Medulla oblongata (tissue), 1 donor: ENCODE measurements at regions not wholly inside any gene's neighbourhood (a gene's known extent, or its start where the extent isn't known, plus 50 kb on each side); places are given as distances from the start of the nearest gene placed in this dataset.
"Not testable (repeated sequence)": the region's sequence is repeated elsewhere in the genome, so short reads cannot be mapped to it uniquely, and the experiment has no call there.

Experiments
- DNase-seq: peaks from one replicate; pipeline ENCODE4 v3.0.0-alpha.2; 2015; ENCODE audit errors: extremely low spot score

DNA sequence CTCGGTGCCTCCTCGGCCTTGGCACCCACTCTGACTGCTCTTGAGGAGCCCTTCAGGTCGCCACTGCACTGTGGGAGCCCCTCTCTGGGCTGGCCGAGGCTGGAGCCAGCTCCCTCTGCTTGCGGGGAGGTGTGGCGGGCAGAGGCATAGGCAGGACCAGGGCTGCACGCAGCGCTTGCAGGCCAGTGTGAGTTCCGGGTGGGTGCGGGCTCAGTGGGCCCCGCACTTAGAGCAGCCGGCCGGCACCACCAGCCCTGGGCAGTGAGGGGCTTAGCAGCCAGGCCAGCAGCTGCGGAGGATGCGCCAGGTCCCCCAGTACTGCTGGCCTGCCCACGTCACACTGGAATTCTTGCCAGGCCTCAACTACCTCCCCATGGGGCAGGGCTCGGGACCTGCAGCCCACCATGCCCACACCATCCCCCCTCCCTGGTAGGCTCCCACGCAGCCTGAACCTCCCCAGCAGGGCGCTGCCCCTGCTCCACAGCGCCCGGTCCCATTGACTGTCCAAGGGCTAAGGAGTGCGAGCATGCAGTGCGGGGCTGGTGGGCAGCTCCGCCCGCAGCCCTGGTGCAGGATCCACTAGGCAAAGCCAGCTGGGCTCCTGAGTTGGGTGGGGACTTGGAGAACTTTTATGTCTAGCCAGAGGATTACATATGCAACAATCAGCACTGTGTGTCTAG lies 602.9 kb upstream of the ST8SIA4 start:
- DNase-seq, result no peak

DNA sequence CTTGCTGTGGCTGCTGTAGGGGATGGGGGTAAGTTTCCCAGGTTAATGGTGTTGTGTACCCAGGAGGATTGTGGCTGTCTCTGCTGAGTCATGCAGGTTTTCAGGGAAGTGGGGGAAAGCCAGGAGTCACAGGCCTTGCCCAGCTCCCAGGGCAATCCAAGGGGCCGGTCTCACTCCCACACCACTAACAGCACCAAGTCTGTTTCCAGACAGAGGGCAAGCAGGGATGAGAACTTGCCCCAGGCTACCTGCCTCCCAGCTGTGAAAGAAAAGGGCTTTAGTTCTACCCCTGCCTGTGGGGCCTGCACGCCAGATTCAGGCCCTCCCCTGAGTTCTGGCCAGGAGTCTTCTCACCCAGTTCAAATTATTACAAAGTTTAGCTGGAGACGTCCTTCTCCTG lies 579.8 kb upstream of the ST8SIA4 start:
- DNase-seq, result no peak

DNA sequence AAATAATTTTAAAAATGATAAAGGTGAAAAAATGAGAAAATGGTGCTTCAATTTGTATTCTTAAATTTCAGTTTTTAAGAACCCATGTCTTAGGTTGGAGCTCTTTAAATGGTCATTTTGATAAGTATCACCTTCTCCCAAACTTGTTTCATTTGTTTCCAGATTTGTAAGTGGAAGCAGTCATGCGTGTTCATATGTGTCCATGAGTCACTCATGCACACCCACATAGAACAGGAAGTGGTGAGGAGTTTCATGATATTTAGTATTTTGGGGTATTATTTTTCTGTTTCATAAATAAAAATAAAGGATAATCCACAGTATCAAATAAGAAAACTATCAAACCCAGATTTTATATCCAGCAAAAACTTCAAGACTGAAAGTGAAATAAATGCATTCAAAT lies 570.4 kb upstream of the ST8SIA4 start:
- DNase-seq, result no peak

DNA sequence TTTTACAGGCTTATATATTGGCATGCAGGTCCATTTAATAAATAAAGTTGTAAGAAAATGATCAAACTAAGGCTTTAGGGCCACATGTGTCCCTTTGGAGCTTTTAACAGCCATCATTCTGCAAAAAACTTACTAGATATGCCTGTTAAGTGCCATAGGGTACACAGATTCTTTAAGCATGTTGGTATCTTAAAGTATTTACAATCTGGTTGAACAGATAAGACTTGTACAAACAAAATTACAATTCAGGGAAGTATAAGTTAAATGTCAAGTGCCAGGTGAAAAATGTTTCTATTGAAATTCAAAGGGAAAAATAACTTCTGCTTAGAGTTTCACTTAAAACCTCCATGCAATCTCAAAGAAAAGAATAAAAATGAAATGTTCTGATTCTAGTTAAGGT lies 558.4 kb upstream of the ST8SIA4 start:
- no peak for DNase-seq

DNA sequence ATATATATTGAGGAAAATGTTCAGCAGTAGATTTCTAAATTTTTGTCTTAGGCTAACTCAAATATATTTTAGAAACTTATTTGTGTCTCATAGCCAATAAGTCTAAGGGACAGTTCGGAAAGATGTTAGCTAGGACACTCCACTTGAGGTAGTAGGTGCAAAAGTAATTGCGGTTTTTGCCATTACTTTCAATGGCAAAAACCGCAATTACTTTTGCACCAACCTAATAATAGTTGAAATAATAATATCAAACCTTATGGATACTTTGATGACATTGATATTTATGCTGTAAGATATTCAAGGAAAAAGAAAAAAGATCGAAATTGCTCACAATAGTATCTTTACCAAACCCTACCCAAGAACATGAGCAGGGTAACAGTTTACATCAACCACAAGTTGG lies 555.5 kb upstream of the ST8SIA4 start:
- no peak for DNase-seq

DNA sequence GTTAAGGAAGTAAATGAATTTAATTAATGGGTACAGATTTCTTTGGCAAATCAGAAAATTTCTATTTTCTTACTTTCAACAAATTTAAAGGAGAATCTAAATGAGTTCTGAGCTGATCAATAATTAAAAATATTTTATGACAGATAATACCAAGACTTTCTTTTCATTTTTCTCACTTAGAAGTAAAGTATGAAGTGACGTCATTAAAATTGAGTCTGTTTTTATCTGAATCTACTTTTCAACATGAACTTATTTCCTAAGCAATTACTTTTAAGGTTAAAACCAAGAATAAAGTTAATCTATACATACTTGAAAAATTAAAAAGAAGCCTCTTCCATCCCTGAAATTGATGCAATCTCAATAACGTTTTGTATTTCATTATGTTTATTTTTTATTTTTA lies 552.8 kb upstream of the ST8SIA4 start:
- no peak for DNase-seq

DNA sequence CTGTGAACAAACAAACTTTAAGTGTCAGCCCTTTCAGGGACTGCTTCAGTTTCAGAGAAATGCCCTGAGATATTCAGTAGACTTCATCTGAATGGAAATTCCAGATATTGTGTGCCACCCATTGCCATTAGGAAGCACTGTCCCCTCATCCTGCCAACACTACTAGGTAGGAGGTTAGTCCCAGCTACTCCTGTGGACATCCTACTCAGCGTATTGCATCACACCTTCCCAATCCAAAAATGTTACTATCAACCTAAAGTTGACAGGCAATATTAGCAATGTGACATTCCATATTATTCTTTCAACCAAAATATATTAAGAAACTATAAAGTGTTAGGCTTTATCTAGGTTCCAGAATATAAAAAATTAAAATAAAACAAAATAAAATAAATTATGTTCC lies 552.0 kb upstream of the ST8SIA4 start:
- DNase-seq, result no peak

DNA sequence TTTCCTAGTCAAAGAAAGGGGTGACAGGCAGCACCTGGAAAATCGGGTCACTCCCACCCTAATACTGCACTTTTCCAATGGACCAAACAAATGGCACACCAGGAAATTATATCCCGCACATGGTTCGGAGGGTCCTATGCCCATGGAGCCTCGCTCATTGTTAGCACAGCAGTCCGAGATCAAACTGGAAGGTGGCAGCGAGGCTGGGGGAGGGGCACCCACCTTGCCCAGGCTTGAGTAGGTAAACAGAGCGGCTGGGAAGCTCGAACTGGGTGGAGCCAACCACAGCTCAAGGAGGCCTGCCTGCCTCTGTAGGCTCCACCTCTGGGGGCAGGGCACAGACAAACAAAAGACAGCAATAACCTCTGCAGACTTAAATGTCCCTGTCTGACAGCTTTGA lies 539.2 kb upstream of the ST8SIA4 start:
- not testable (repeated sequence) for DNase-seq

DNA sequence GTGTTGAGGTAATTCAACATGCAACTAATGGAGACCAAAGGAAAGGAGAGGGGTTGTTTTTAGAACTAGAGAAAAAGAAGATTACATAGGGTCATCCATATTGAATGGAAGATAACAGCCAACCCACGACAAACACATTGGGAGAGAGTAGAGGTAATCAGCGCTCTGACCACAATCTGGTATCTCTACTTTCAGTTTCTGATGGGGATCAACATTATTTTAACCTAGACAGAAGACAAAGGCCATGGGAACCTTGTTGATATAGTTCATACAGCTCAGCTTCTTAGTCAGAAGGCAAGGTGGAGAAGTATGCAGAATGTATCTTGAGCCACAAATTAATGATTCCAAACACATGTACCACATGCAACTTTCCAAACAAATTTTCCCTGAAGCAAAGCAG lies 537.1 kb upstream of the ST8SIA4 start:
- no peak for DNase-seq

DNA sequence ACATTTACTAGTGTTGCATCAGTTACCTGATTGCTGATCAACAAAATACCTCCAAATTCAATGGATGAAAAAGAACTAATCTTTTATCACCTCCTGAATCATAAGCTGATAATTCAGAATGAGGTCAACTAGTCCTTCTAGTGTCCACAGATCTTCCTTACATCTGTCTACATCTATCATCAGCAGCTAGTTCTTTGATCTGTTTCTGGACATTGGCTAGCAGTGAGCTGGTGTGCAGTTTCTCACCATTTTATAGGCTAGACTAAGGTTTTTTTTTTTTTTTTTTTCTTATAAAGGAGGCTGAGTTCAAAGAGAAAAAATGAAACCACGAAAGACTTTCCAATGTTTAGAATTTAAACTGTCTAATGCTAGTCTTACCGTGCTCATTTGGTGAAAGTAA lies 534.3 kb upstream of the ST8SIA4 start:
- DNase-seq, result no peak

DNA sequence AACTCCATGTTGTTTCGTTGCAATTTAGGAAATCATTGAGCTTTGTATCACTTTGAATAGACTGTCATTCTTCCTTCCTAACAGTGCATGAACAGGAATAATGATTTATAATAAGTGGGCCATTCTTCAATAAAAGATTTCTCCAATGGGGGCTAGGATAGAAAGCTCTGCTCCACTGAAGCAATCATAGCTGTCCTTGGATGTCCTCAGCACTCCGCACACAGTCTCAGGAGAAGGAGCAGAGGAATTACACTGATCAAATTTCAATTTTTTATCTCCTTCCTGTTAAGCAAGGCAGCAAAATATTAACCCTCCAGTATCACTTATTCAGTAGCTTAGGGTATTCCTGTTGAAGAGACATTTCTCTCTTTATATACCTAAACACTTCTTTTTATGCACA lies 532.7 kb upstream of the ST8SIA4 start:
- no peak for DNase-seq

DNA sequence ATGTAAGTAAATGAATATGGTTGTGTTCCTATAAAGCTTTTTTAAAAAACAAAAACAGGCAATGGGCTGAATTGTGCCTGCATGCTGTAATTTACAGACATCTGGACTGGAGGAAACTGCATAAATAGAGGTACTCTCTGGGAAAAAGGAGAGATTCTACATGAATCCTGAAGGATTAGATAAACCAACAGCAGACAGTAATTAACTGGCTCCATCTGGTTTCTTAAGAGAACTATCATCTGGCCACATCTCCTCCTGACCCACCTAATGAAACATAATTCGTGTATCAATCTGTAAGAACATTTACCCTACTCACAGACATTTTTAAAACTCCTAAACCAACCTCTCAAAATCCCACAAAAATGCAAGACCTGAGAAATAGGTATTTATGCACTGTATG lies 528.1 kb upstream of the ST8SIA4 start:
- DNase-seq, result no peak

DNA sequence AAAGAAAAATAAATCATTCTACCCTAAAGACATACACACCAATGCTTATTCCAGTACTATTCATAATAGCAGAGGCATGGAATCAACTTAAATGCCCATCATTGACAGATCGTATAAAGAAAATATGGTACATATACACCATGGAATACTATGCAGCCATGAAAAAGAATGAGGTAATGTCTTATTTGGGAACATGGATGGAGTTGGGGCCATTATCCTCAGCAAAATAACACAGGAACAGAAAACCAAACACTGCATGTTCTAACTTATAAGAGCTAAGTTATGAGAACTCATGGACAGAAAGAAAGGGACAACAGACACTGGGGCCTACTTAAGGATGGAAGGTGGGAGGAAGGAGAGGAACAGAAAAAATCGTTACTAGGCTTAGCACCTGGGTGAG lies 527.5 kb upstream of the ST8SIA4 start:
- DNase-seq, result no peak

DNA sequence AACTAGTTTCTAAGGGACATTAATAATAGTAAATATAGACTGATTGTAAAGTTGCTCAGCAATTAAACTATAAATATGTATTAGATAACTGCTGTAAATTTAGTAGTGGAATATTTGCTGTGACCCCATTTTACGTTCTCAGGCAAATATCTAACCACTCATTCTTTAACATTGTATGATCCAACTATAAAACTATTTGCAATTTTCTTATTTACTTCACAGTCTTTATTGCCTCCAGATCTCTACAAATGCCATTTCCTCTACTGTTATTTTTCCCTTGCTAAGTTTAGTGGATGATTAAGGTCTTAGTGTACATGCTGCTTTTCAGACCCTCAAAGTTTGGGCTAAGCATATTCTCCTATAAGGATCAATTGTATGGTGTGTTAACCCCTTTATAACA lies 526.2 kb upstream of the ST8SIA4 start:
- no peak for DNase-seq

DNA sequence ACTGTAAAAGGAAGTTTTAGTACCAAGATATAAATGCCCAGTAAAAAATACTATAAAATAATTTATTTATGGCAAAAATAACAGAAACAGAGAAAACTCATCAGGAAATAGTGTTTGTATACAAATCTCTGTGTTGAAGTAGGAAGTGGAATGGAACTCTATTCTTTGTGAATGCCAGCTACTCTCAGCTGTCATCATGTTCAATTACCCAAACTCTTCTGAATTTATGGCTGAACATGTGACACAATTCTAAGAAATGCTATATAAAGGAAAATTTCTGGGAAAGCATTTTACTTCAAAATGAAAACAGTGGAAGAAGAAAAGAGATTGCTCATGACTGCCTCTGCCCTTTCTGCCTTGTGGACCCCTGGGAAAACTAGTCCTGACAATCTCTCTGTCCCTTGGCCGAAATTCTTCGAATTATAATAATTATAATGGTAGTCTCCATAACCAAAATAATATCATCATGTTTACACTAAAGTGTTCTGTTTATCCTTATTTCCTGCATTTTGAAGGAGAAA lies 522.3 kb upstream of the ST8SIA4 start:
- DNase-seq, result no peak

DNA sequence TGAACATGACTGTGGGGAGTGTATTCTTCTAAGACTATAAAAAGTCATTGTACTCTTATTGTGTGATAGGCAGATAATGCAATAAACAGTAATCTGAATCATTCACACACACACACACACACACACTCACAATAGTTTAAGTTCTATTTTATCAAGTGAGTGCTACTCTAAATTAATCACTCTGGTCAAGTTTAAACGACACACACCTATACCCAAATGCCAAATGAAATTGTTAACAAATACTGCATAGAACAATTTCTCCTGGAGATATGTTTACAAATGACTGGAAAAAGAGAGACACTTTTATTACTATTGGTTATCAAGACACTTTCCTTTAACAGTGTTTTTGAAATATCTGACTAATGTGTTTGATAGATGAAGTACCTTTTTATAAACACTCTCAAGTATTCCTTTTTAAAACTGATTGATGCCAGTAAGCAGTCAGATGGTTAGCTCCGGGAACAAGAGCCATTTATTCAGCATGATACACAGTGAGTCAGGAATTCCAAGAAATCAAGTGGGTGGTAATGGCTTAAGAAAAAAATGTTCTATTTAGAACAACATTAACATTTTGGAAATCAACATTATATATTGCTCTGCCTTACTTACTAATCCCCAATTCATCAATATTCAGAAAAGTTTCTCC lies 521.6 kb upstream of the ST8SIA4 start:
- peak; percentile 10 for DNase-seq

DNA sequence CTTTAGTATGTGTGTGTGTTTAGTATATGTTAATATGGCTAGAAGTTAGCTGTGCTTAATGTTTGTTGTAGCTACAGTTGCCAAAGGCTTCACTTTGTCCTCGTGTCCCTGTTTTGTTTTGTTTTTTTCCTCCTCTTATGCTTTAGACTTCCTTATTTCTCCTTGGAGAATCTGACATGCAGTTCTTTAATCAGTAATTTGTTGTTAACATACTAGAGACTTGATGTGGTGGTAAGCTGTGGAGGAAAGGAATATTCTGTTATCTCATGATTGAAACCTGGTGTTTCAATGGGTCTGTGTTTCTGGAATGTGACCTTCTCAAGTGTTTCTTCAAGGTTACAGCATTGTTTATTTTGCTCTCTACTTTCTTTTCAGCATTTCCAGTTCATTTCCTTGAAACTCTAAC lies 515.6 kb upstream of the ST8SIA4 start:
- no peak for DNase-seq

DNA sequence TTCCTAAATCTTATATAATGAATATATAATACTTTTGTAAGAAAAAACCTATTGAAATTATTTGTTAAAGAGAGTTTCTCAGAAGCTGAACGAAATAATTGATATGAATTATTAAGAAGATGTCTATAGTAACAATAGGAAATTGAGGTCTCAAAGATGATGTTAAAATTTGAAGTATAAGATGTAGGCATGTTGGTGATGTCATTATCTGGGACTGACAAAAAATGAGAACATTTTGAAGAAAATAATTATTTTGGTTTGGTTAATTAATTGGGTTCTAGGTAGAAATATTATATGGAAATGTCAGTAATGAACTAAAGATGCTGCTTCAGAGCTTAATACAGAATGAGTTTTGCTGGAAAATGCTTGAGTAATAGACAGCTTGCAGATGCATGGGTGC lies 501.4 kb upstream of the ST8SIA4 start:
- no peak for DNase-seq

DNA sequence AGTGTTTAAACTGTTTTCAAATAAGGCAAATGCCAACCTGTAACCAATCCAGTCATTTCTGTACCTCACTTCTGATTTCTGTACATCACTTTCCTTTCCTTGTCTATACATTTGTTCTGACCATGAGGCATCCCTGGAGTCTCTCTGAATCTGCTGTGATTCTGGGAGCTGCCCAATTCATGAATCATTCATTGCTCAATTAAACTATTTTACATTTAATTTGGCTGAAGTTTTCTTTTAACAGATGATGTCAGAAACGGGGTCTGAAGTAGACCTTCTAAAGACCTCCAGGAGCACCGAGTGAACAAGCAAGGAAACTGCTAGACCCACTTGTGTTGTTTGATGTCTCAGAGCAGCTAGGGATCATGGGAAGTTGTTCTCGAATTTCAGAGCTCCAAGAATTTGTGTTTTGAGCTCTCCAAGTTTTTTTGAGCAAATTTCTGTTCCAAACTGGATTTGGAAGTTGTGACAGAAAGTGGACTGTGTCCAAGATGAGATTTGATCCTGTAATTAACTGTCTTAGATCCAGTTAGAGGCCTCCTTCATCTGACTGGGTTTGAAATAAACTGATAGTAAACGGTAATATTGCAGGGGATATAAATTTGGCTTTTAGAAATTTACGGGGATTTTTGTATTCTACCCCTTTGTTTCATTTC lies 490.8 kb upstream of the ST8SIA4 start:
- DNase-seq, result no peak

DNA sequence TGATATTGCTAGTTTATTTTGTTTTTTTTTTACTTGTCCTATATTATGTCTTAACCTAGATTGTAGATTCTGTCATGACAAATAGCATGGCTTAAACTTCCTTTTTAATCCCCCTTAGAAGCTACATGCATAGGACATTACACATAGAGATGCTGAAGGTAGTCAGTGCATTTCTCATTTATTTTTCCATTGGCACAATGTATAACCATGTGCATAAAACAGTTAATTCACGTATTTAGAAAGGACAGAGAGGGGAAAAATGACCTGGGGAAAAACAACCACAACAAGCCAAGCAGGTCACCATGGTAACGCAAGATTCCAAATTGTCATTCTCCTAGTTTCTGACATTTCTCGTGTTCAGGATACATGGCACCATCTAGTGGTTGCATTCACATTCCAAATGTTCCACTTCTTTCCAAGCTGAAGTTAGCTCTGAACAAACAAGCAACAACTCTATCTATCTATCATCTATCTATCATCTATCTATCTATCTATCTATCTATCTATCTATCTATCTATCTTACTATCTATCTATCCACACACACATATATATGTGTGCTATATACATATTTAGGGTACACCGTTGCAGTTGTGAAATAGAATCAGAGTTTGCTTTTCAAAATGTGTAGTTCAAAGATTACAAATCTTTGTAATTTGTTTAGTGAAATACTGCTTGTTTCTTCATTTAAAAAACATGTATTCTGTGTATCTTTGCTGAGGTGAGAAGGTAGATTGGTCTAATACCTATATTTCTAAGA lies 487.2 kb upstream of the ST8SIA4 start:
- peak; percentile 68 for DNase-seq

DNA sequence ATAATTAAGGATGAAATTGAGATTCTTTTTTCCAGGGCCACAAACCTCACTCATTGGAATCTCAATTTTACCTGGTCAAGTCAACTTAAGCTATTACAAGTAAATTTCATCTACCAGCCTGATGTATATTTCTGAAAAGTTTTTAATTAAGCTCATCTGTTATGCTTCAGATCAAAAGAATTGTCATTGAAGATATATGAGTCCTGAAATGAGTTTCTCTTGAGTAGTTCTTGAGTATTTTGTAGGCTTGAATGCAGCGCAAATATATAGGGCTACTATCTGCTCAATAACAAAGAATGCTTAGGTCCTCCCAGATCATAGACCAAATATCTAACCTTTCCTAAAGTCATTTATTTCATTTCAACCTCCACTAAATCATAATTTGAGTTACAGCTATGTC lies 482.2 kb upstream of the ST8SIA4 start:
- no peak for DNase-seq

DNA sequence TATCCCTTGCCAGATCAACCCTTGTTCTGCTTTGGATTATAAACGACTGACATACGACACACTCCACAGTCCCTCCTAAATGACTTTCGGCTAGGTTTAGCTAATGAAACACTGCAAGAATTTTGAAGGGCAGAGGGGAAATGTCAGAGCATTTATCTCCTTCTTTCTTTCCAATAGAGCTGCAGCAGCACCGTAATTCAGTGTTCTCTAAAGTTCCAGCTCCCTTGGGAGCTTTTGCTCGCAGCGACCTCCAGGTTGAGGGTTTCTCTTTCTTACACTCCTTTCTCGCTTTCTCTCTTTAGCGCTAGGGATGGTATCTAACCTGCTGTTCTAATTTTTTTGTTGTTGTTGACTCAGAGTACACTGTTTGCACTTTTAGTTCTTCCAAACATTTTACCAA lies 467.1 kb upstream of the ST8SIA4 start:
- DNase-seq, result no peak
